HG02840 (cell line): ENCODE measurements at regions not wholly inside any gene's neighbourhood (a gene's known extent, or its start where the extent isn't known, plus 50 kb on each side); places are given as distances from the start of the nearest gene placed in this dataset.
"Not testable (repeated sequence)": the region's sequence is repeated elsewhere in the genome, so short reads cannot be mapped to it uniquely, and the experiment has no call there.

Experiments
- ATAC-seq: cut with Tn5 transposase; IDR thresholded peaks from one replicate; pipeline ENCODE4 v1.9.1; 2021; ENCODE audit warnings: mild to moderate bottlenecking, moderate library complexity, moderate number of reproducible peaks; ENCODE audit not compliant: unreplicated experiment, low FRiP score

GRCh38 chr4:115969756-115970155, 856.3 kb upstream of the NDST4 start:
- ATAC-seq, result no peak

GRCh38 chr4:115965588-115965987, 852.2 kb upstream of the NDST4 start:
- no peak for ATAC-seq

- ATAC-seq, result not testable (repeated sequence)
Observed at GRCh38 chr4:115956054-115956796, 842.8 kb upstream of the NDST4 start.

- ATAC-seq, result no peak
Observed at GRCh38 chr4:115950806-115951205, 837.4 kb upstream of the NDST4 start.

GRCh38 chr4:115949974-115950743, 836.7 kb upstream of the NDST4 start:
- peak; percentile 65 for ATAC-seq

GRCh38 chr4:115945026-115945425, 831.6 kb upstream of the NDST4 start:
- no peak for ATAC-seq

- no peak for ATAC-seq
Observed at GRCh38 chr4:115944146-115944905, 830.9 kb upstream of the NDST4 start.

- no peak for ATAC-seq
Observed at GRCh38 chr4:115938764-115939443, 825.5 kb upstream of the NDST4 start.

- no peak for ATAC-seq
Observed at GRCh38 chr4:115929373-115929772, 816.0 kb upstream of the NDST4 start.

- no peak for ATAC-seq
Observed at GRCh38 chr4:115927382-115927781, 814.0 kb upstream of the NDST4 start.

- ATAC-seq, result no peak
Observed at GRCh38 chr4:115923152-115923551, 809.7 kb upstream of the NDST4 start.

GRCh38 chr4:115920637-115921036, 807.2 kb upstream of the NDST4 start:
- no peak for ATAC-seq

GRCh38 chr4:115918149-115918548, 804.7 kb upstream of the NDST4 start:
- ATAC-seq, result no peak

GRCh38 chr4:115906428-115906827, 793.0 kb upstream of the NDST4 start:
- no peak for ATAC-seq

- no peak for ATAC-seq
Observed at GRCh38 chr4:115883847-115884246, 770.4 kb upstream of the NDST4 start.

GRCh38 chr4:115883231-115883630, 769.8 kb upstream of the NDST4 start:
- no peak for ATAC-seq

GRCh38 chr4:115873048-115873447, 759.6 kb upstream of the NDST4 start:
- ATAC-seq, result no peak

- ATAC-seq, result no peak
Observed at GRCh38 chr4:115871596-115871995, 758.2 kb upstream of the NDST4 start.

- ATAC-seq, result no peak
Observed at GRCh38 chr4:115866364-115866896, 753.0 kb upstream of the NDST4 start.

- no peak for ATAC-seq
Observed at GRCh38 chr4:115865736-115866135, 752.3 kb upstream of the NDST4 start.
